Chondrocyte (in vitro differentiated cells): ENCODE measurements at regions not wholly inside any gene's neighbourhood (a gene's known extent, or its start where the extent isn't known, plus 50 kb on each side); places are given as distances from the start of the nearest gene placed in this dataset.

Experiments
- DNase-seq: peaks from one replicate; pipeline ENCODE4 v3.0.0; 2021; ENCODE audit warnings: mixed read lengths, low spot score
- H3K27ac Mint-ChIP-seq: one replicate; pipeline ENCODE4 v1.8.0; 2021; ENCODE audit warnings: mild to moderate bottlenecking, moderate library complexity, mixed read lengths; ENCODE audit not compliant: unreplicated experiment
- H3K27me3 Mint-ChIP-seq: 2 replicates; pipeline ENCODE4 v1.8.0; 2021; ENCODE audit warnings: low read depth, mixed read lengths
- H3K36me3 Mint-ChIP-seq: 2 replicates; pipeline ENCODE4 v1.8.0; 2021; ENCODE audit warnings: low read depth, mixed read lengths
- H3K4me1 Mint-ChIP-seq: 2 replicates; pipeline ENCODE4 v1.8.0; 2021; ENCODE audit warnings: low read depth, mild to moderate bottlenecking, mixed read lengths
- H3K4me3 Mint-ChIP-seq: one replicate; pipeline ENCODE4 v1.8.0; 2021; ENCODE audit warnings: mild to moderate bottlenecking, moderate library complexity, mixed read lengths; ENCODE audit not compliant: unreplicated experiment
- H3K9me3 Mint-ChIP-seq: 2 replicates; pipeline ENCODE4 v1.8.0; 2021; ENCODE audit warnings: low read depth, mixed read lengths
- TF ChIP-seq, protein P1 (sequence below): fragments of 200-600 bp; sonication (generic); IDR thresholded peaks from 2 replicates; pipeline ENCODE4 v1.5.0; 2021; ENCODE audit warnings: antibody characterized with exemption, mild to moderate bottlenecking, moderate library complexity

DNA sequence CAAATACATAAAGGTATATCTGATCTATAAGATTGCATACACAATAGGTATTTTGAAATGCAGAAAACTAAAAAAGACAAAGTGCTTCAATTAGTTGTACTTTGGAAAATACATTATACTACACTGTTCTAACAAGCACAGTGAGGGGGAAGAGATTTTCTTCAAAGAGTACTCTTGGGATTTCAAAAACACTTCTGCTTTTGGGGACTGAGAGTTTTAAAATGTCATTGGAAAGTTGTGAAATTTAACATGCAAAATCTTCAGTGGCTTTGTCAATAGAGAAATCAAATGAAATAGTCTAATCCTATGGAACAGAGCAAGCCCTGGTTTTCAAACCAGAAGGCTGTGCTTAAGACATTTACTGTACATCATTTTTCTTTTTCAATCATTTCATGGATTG, 322.2 kb upstream of the SEMA6D start:
- Mint-ChIP-seq H3K4me1 (no peaks in the 10 kb centered on the region), H3K36me3 (no peaks in the 10 kb centered on the region), H3K27ac (no peak overlapping the region), H3K9me3 (no peaks in the 10 kb centered on the region), H3K27me3 (peaks cover 6% of the 10 kb centered on the region), H3K4me3 (no peak overlapping the region)
- TF ChIP-seq, protein P1, sequence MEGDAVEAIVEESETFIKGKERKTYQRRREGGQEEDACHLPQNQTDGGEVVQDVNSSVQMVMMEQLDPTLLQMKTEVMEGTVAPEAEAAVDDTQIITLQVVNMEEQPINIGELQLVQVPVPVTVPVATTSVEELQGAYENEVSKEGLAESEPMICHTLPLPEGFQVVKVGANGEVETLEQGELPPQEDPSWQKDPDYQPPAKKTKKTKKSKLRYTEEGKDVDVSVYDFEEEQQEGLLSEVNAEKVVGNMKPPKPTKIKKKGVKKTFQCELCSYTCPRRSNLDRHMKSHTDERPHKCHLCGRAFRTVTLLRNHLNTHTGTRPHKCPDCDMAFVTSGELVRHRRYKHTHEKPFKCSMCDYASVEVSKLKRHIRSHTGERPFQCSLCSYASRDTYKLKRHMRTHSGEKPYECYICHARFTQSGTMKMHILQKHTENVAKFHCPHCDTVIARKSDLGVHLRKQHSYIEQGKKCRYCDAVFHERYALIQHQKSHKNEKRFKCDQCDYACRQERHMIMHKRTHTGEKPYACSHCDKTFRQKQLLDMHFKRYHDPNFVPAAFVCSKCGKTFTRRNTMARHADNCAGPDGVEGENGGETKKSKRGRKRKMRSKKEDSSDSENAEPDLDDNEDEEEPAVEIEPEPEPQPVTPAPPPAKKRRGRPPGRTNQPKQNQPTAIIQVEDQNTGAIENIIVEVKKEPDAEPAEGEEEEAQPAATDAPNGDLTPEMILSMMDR, result no peak
- DNase-seq, result no peak

DNA sequence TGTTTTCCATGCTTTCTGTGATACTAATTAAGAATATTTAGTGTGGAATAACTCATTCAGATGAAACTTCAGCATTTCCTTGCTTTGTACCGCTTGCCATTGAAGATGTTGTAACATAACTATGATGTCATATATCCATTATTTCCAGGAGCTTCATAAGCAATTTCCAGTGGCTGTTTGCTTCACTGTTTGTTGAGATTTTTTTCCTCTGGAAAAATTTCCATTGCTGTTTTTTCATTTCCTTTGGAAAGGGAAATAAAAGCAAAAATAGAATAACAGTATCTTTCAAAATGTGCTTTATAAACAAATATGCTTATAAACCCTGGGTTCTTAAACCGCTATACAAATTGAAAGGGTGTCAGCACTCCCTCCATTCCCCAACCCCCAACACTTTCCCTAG, 319.6 kb upstream of the SEMA6D start:
- no peak for DNase-seq
- H3K4me1 Mint-ChIP-seq, result no peaks in the 10 kb centered on the region
- no peak overlapping the region for H3K27ac Mint-ChIP-seq
- TF ChIP-seq, protein P1, result no peak
- no peaks in the 10 kb centered on the region for H3K9me3 Mint-ChIP-seq
- H3K36me3 Mint-ChIP-seq, result no peaks in the 10 kb centered on the region
- H3K27me3 Mint-ChIP-seq, result peaks cover 2% of the 10 kb centered on the region
- H3K4me3 Mint-ChIP-seq, result no peak overlapping the region

DNA sequence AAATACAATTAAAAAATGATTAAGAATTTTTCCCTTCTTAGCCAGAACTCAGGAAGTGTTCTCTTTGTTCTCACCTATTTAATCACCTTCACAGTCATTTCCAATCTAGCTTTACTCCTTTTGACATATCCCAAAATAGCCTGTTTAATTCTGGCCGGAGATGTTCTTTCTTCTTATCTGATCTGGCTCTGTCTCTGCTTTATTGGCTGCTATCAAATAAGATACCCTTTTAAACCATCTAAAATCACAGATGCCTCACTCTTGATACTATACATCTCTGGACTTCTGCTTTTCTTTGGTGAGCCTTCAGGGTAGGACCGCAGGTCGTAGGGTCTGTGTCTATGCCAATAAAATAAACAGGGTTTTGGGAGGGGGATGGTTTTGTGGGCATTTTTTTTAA, 319.2 kb upstream of the SEMA6D start:
- DNase-seq, result no peak
- H3K4me3 Mint-ChIP-seq, result no peak overlapping the region
- peaks cover 4% of the 10 kb centered on the region for H3K27me3 Mint-ChIP-seq
- H3K27ac Mint-ChIP-seq, result no peak overlapping the region
- no peaks in the 10 kb centered on the region for H3K36me3 Mint-ChIP-seq
- TF ChIP-seq, protein P1, result no peak
- no peaks in the 10 kb centered on the region for H3K4me1 Mint-ChIP-seq
- H3K9me3 Mint-ChIP-seq, result no peaks in the 10 kb centered on the region

DNA sequence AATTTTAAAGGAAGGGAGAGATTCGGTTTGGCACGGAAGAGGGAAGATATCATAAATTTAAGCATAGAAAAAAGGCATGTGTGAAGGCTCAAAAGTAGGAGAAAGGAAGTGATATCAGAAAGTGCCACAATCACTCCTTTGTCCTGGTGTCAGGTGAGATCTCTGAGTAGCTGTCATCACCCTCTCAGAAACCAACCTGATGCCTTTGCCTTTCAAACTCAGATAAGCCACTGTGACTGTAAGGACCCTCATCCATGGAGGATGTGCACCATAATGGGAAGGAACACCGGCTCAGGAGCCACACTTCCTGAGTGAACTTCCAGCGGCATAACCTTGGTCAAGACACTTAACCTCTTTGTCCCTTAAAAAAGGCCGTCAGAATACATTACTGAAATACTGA, 318.7 kb upstream of the SEMA6D start:
- H3K27me3 Mint-ChIP-seq, result peaks cover 7% of the 10 kb centered on the region
- H3K4me3 Mint-ChIP-seq, result no peak overlapping the region
- no peaks in the 10 kb centered on the region for H3K9me3 Mint-ChIP-seq
- no peak for DNase-seq
- TF ChIP-seq, protein P1, result no peak
- no peaks in the 10 kb centered on the region for H3K4me1 Mint-ChIP-seq
- no peak overlapping the region for H3K27ac Mint-ChIP-seq
- H3K36me3 Mint-ChIP-seq, result no peaks in the 10 kb centered on the region

DNA sequence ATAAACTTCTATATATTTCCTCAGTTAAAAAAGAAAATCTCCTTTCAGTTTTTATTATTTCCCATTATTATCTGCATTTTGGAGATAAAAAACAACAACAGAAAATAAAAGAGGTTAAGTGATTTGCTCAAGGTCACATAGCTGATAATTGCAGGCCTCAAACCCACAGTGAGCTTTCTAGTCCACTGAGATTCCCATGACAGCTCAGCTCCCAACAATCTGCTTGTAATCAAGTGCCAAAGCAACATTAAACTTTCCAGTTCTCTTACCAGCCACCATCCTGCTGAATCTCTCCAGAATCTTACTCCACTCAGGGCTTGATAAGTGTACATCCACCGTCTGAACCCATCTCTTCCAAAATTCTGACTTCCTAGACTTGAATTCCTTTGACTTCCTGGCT, 318.2 kb upstream of the SEMA6D start:
- no peak overlapping the region for H3K27ac Mint-ChIP-seq
- DNase-seq, result no peak
- no peaks in the 10 kb centered on the region for H3K36me3 Mint-ChIP-seq
- no peaks in the 10 kb centered on the region for H3K4me1 Mint-ChIP-seq
- H3K4me3 Mint-ChIP-seq, result no peak overlapping the region
- TF ChIP-seq, protein P1, result no peak
- H3K9me3 Mint-ChIP-seq, result no peaks in the 10 kb centered on the region
- peaks cover 8% of the 10 kb centered on the region for H3K27me3 Mint-ChIP-seq
